ENCODE measurements at regions not wholly inside any gene's neighbourhood (a gene's known extent, or its start where the extent isn't known, plus 50 kb on each side); places are given as distances from the start of the nearest gene placed in this dataset.

- intact Hi-C loops (cut with micrococcal nuclease; ENCODE audit: unreplicated experiment) = loop anchor here (2.0 kb wide), 1 partner anchor 13 kb away; no protein-coding TSS in a partner anchor
- Mint-ChIP-seq H3K4me3 (ENCODE audit: unreplicated experiment) (no peak overlapping the region), H3K27me3 (ENCODE audit: insufficient read depth, unreplicated experiment) (no peaks in the 10 kb centered on the region), H3K36me3 (ENCODE audit: insufficient read depth, unreplicated experiment) (no peaks in the 10 kb centered on the region), H3K9me3 (ENCODE audit: unreplicated experiment) (no peaks in the 10 kb centered on the region), H3K27ac (ENCODE audit: unreplicated experiment) (no peak overlapping the region), H3K4me1 (ENCODE audit: low read depth, unreplicated experiment) (no peaks in the 10 kb centered on the region)
- no peak for TF ChIP-seq CTCF (IDR thresholded peaks at IDR 0.05; ENCODE audit: insufficient read depth in 1 of 2, low read depth in 1 of 2, low read length in 1 of 2, severe bottlenecking in 1 of 2, unreplicated experiment in 1 of 2)
- no peaks in the 10 kb centered on the region for H3K4me1 ChIP-seq
- H3K27me3 ChIP-seq (replicated peaks; ENCODE audit: control insufficient read depth, insufficient read depth, low read length) = no peaks in the 10 kb centered on the region
- no peaks in the 10 kb centered on the region for H3K36me3 ChIP-seq (ENCODE audit: control insufficient read depth, insufficient read depth, low read length)
- no peaks in the 10 kb centered on the region for H3K9me3 ChIP-seq
- ChIA-PET POLR2A (no interaction called here), CTCF (no interaction called here)
- BruUV-seq (replicated peaks) = no TSS peak
- no peak for DNase-seq
- H3K4me3 ChIP-seq (ENCODE audit: low read depth, low read length) = no peak overlapping the region
These were observed 62.1 kb upstream of the DCBLD2 start for GRCh38 chr3:98963546-98963945.

GRCh38 chr3:98962951-98963350, 61.5 kb upstream of the DCBLD2 start:
- no peak for TF ChIP-seq CTCF (IDR thresholded peaks at IDR 0.05; ENCODE audit: insufficient read depth in 1 of 2, low read depth in 1 of 2, low read length in 1 of 2, severe bottlenecking in 1 of 2, unreplicated experiment in 1 of 2)
- Mint-ChIP-seq H3K4me1 (ENCODE audit: low read depth, unreplicated experiment) (no peaks in the 10 kb centered on the region), H3K27me3 (ENCODE audit: insufficient read depth, unreplicated experiment) (no peaks in the 10 kb centered on the region), H3K36me3 (ENCODE audit: insufficient read depth, unreplicated experiment) (no peaks in the 10 kb centered on the region), H3K9me3 (ENCODE audit: unreplicated experiment) (no peaks in the 10 kb centered on the region), H3K4me3 (ENCODE audit: unreplicated experiment) (no peak overlapping the region), H3K27ac (ENCODE audit: unreplicated experiment) (no peak overlapping the region)
- BruUV-seq (replicated peaks) = no TSS peak
- no peak for DNase-seq
- H3K4me1 ChIP-seq = no peaks in the 10 kb centered on the region
- no peaks in the 10 kb centered on the region for H3K9me3 ChIP-seq
- H3K36me3 ChIP-seq (ENCODE audit: control insufficient read depth, insufficient read depth, low read length) = no peaks in the 10 kb centered on the region
- H3K27me3 ChIP-seq (replicated peaks; ENCODE audit: control insufficient read depth, insufficient read depth, low read length) = no peaks in the 10 kb centered on the region
- no peak overlapping the region for H3K4me3 ChIP-seq (ENCODE audit: low read depth, low read length)
- CTCF ChIA-PET = no interaction called here
- POLR2A ChIA-PET = no interaction called here
- intact Hi-C loops (cut with micrococcal nuclease; ENCODE audit: unreplicated experiment) = loop anchor here (2.0 kb wide), 1 partner anchor 14 kb away; no protein-coding TSS in a partner anchor

- Histone ChIP-seq H3K36me3 (ENCODE audit: control insufficient read depth, insufficient read depth, low read length) (no peaks in the 10 kb centered on the region), H3K9me3 (no peaks in the 10 kb centered on the region), H3K27me3 (replicated peaks; ENCODE audit: control insufficient read depth, insufficient read depth, low read length) (no peaks in the 10 kb centered on the region), H3K4me1 (no peaks in the 10 kb centered on the region), H3K4me3 (ENCODE audit: low read depth, low read length) (no peak overlapping the region)
- no peak for DNase-seq
- CTCF ChIA-PET = no interaction called here
- intact Hi-C loops (cut with micrococcal nuclease; ENCODE audit: unreplicated experiment) = loop anchor here (2.0 kb wide), 1 partner anchor 14 kb away; no protein-coding TSS in a partner anchor
- H3K4me1 Mint-ChIP-seq (ENCODE audit: low read depth, unreplicated experiment) = no peaks in the 10 kb centered on the region
- no TSS peak for BruUV-seq (replicated peaks)
- H3K36me3 Mint-ChIP-seq (ENCODE audit: insufficient read depth, unreplicated experiment) = no peaks in the 10 kb centered on the region
- POLR2A ChIA-PET = no interaction called here
- H3K4me3 Mint-ChIP-seq (ENCODE audit: unreplicated experiment) = no peak overlapping the region
- no peaks in the 10 kb centered on the region for H3K9me3 Mint-ChIP-seq (ENCODE audit: unreplicated experiment)
- TF ChIP-seq CTCF (IDR thresholded peaks at IDR 0.05; ENCODE audit: insufficient read depth in 1 of 2, low read depth in 1 of 2, low read length in 1 of 2, severe bottlenecking in 1 of 2, unreplicated experiment in 1 of 2) = no peak
- no peaks in the 10 kb centered on the region for H3K27me3 Mint-ChIP-seq (ENCODE audit: insufficient read depth, unreplicated experiment)
- H3K27ac Mint-ChIP-seq (ENCODE audit: unreplicated experiment) = no peak overlapping the region
These were observed 60.9 kb upstream of the DCBLD2 start for GRCh38 chr3:98962189-98962930.

All from Caco-2 (cell line).